HCT116 (cell line): ENCODE measurements at regions not wholly inside any gene's neighbourhood (a gene's known extent, or its start where the extent isn't known, plus 50 kb on each side); places are given as distances from the start of the nearest gene placed in this dataset.

Experiments used
- ATAC-seq: fragments of 200-7000 bp; cut with Tn5 transposase; 2 replicates; pipeline ENCODE4 v1.9.1; 2020; ENCODE audit warnings: mild to moderate bottlenecking, moderate library complexity
- BruUV-seq: library from RNA; stranded (reverse); fragments of 400-500 nt; replicated peaks from 2 replicates; lab custom pipeline; 2021; lab: Mats Ljungman, UMichigan
- CTCF ChIA-PET: fragments of 300-600 bp; sonication (Branson Sonifier 250); formaldehyde crosslinking; loops from one replicate; lab custom pipeline; 2021; ENCODE audit warnings: antibody characterized with exemption; lab: Charles Lee
- POLR2A ChIA-PET: fragments of 300-600, 350-600 bp; sonication (Branson Sonifier 250); formaldehyde crosslinking; loops from one replicate; lab custom pipeline; 2021; ENCODE audit warnings: antibody characterized with exemption; lab: Charles Lee
- RAD21 ChIA-PET, 2 experiments: fragments of 300-600 bp; sonication (Branson Sonifier 250); formaldehyde crosslinking; loops; one replicate each; lab custom pipeline; 2023; ENCODE audit warnings: low total read pairs in 2 of 2; ENCODE audit not compliant: uncharacterized antibody in 2 of 2, unreplicated experiment in 2 of 2, low non-redundant PET in 1 of 2; lab: Charles Lee
- DNase-seq: peaks from one replicate; pipeline ENCODE4 v3.0.0-alpha.2; 2010; ENCODE audit warnings: low read depth, low spot score
- H2AFZ ChIP-seq: fragments of 200-600 bp; shearing (Covaris generic), sonication (generic); 2 replicates; pipeline ENCODE4 v1.6.1; 2017; ENCODE audit warnings: low read depth, mixed run types, mixed read lengths, antibody characterized with exemption, low read length; ENCODE audit not compliant: poor library complexity, severe bottlenecking
- H3K27ac ChIP-seq: 2 replicates; pipeline ENCODE4 v1.5.1; 2012; ENCODE audit warnings: low read depth, low read length
- H3K27me3 ChIP-seq: fragments of 200-600 bp; sonication (generic); 2 replicates; pipeline ENCODE4 v1.6.1; 2016; ENCODE audit warnings: mixed run types, low read length, mixed read lengths; ENCODE audit not compliant: insufficient read depth
- H3K36me3 ChIP-seq, 2 experiments: fragments of 200-500 bp in 1 of 2; fragments of 200-600 bp in 1 of 2; sonication (Bioruptor generic) in 1 of 2; sonication (generic) in 1 of 2; 2 replicates each; pipeline versions ENCODE4 v1.5.1 to v1.6.1; 2014 to 2016; ENCODE audit warnings: low read length in 2 of 2, inconsistent platforms in 1 of 2, mixed read lengths in 1 of 2, mixed run types in 1 of 2; ENCODE audit not compliant: insufficient read depth in 2 of 2, control insufficient read depth in 1 of 2
- H3K4me1 ChIP-seq, 2 experiments: fragments of 200-600 bp in 1 of 2; sonication (generic) in 1 of 2; 2 replicates each; pipeline versions ENCODE4 v1.5.1 to v1.6.1; 2012 to 2017; ENCODE audit warnings: low read length in 2 of 2, inconsistent platforms in 1 of 2, mild to moderate bottlenecking in 1 of 2, mixed read lengths in 1 of 2, mixed run types in 1 of 2, moderate library complexity in 1 of 2; ENCODE audit not compliant: insufficient read depth in 2 of 2, control insufficient read depth in 1 of 2
- H3K4me2 ChIP-seq: fragments of 200-600 bp; sonication (generic); 2 replicates; pipeline ENCODE4 v1.6.1; 2017; ENCODE audit warnings: mixed run types, low read length, mixed read lengths
- H3K4me3 ChIP-seq, 2 experiments: fragments of 200-600 bp in 1 of 2; sonication (generic) in 1 of 2; replicated peaks in 1 of 2; 2 replicates each; pipeline ENCODE4 v1.5.1; 2011 to 2016; ENCODE audit warnings: low read length in 2 of 2, control low read depth in 1 of 2, low read depth in 1 of 2, mild to moderate bottlenecking in 1 of 2, mixed read lengths in 1 of 2, mixed run types in 1 of 2
- H3K79me2 ChIP-seq: fragments of 200-600 bp; sonication (generic); 2 replicates; pipeline ENCODE4 v1.6.1; 2017; ENCODE audit warnings: mild to moderate bottlenecking, mixed run types, low read length, moderate library complexity, mixed read lengths; ENCODE audit not compliant: insufficient read depth
- H3K9ac ChIP-seq: fragments of 200-600 bp; sonication (generic); 2 replicates; pipeline ENCODE4 v1.6.1; 2016; ENCODE audit warnings: low read length, mixed read lengths
- H3K9me2 ChIP-seq: fragments of 200-600 bp; sonication (generic), shearing (Covaris generic); 2 replicates; pipeline ENCODE4 v1.6.1; 2017; ENCODE audit warnings: mixed run types, mild to moderate bottlenecking, moderate library complexity; ENCODE audit not compliant: insufficient read depth
- H3K9me3 ChIP-seq, 2 experiments: fragments of 200-500 bp in 1 of 2; fragments of 200-600 bp in 1 of 2; sonication (Bioruptor generic) in 1 of 2; sonication (generic) in 1 of 2; 2 replicates each; pipeline ENCODE4 v1.6.1; 2014 to 2017; ENCODE audit warnings: low read length in 2 of 2, mixed read lengths in 2 of 2, inconsistent platforms in 1 of 2, low read depth in 1 of 2, mild to moderate bottlenecking in 1 of 2, mixed run types in 1 of 2, moderate library complexity in 1 of 2; ENCODE audit not compliant: control insufficient read depth in 1 of 2, insufficient read depth in 1 of 2
- H4K20me1 ChIP-seq: fragments of 200-600 bp; sonication (generic), shearing (Covaris generic); 2 replicates; pipeline ENCODE4 v1.6.1; 2017; ENCODE audit warnings: mixed run types, mild to moderate bottlenecking, moderate library complexity; ENCODE audit not compliant: insufficient read depth
- EGR1 ChIP-seq: IDR thresholded peaks from 2 replicates; pipeline ENCODE4 v1.6.1; 2012; ENCODE audit warnings: low read depth
- FOSL1 ChIP-seq: IDR thresholded peaks from 2 replicates; pipeline ENCODE4 v1.6.1; 2012; ENCODE audit warnings: low read depth
- JUND ChIP-seq: IDR thresholded peaks from 2 replicates; pipeline ENCODE4 v1.6.1; 2012
- POLR2AphosphoS5 ChIP-seq: IDR thresholded peaks from 2 replicates; pipeline ENCODE4 v1.6.1; 2011; ENCODE audit warnings: mild to moderate bottlenecking, low read depth, low read length, moderate library complexity
- SP1 ChIP-seq: IDR thresholded peaks from 2 replicates; pipeline ENCODE4 v1.6.1; 2012; ENCODE audit warnings: low read depth
- intact Hi-C: fragments of 100-400 bp; cut with micrococcal nuclease; formaldehyde crosslinking; loops from 2 replicates; pipeline ENCODE4 v1.10.0; 2022
- TF ChIP-seq, protein P1 (sequence below): IDR thresholded peaks from 2 replicates; pipeline ENCODE4 v1.6.1; 2011; ENCODE audit warnings: mild to moderate bottlenecking, low read length, moderate library complexity; ENCODE audit not compliant: insufficient replicate concordance; ENCODE audit errors: extremely low read depth
- TF ChIP-seq, protein P2 (sequence below): IDR thresholded peaks from 2 replicates; pipeline ENCODE4 v1.6.1; 2012

DNA sequence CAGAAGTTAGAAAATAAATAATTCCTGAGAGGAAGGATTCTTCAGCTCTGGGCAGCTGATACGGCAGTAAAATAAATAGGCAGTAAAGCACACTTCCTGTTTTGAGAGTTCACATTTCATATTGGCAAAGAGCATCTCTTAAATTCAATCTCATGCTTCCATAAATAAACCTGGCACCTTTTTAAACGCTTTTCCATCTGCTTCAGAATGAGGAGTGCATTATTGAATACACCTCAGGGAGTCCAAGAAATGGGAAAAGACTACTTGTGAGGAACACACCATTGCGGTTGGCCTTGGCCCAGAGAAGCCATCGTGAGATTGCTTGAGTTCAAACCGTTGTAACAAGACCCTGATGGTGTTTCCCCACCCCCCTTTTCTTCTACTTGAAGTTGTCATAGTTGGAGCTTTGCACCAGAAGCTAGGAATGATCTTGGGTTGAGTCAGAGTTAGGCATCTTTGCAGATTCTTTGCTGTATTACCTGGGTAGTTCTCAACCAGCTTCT is 123.9 kb downstream of the RDH14 start:
- intact Hi-C loops: loop anchor here (5.0 kb wide), 1 partner anchor 1426 kb away; no protein-coding TSS in a partner anchor
- Histone ChIP-seq H3K9me3 (no peaks in the 10 kb centered on the region), H3K36me3 (no peaks in the 10 kb centered on the region), H2AFZ (no peak overlapping the region), H3K4me3 (no peak overlapping the region), H3K9me2 (no peaks in the 10 kb centered on the region), H3K4me2 (no peak overlapping the region), H3K4me1 (no peaks in the 10 kb centered on the region), H3K79me2 (no peaks in the 10 kb centered on the region), H3K27ac (no peak overlapping the region), H3K9ac (no peak overlapping the region), H3K27me3 (peaks cover 33% of the 10 kb centered on the region), H4K20me1 (no peaks in the 10 kb centered on the region)
- ChIA-PET RAD21 (no interaction called here), CTCF (interaction anchor here (1.3 kb wide), 1 partner anchor 12 kb away, joined by 3 read pairs; no protein-coding TSS in a partner anchor), POLR2A (no interaction called here)
- no TSS peak for BruUV-seq
- no peak for ATAC-seq
- TF ChIP-seq EGR1: no peak
- no peak for TF ChIP-seq SP1
- no peak for TF ChIP-seq JUND
- TF ChIP-seq FOSL1: no peak
- TF ChIP-seq, protein P1, sequence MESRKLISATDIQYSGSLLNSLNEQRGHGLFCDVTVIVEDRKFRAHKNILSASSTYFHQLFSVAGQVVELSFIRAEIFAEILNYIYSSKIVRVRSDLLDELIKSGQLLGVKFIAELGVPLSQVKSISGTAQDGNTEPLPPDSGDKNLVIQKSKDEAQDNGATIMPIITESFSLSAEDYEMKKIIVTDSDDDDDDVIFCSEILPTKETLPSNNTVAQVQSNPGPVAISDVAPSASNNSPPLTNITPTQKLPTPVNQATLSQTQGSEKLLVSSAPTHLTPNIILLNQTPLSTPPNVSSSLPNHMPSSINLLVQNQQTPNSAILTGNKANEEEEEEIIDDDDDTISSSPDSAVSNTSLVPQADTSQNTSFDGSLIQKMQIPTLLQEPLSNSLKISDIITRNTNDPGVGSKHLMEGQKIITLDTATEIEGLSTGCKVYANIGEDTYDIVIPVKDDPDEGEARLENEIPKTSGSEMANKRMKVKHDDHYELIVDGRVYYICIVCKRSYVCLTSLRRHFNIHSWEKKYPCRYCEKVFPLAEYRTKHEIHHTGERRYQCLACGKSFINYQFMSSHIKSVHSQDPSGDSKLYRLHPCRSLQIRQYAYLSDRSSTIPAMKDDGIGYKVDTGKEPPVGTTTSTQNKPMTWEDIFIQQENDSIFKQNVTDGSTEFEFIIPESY: no peak
- TF ChIP-seq POLR2AphosphoS5: no peak
- TF ChIP-seq, protein P2, sequence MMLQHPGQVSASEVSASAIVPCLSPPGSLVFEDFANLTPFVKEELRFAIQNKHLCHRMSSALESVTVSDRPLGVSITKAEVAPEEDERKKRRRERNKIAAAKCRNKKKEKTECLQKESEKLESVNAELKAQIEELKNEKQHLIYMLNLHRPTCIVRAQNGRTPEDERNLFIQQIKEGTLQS: no peak
- DNase-seq: no peak
